ENCODE measurements at regions not wholly inside any gene's neighbourhood (a gene's known extent, or its start where the extent isn't known, plus 50 kb on each side); places are given as distances from the start of the nearest gene placed in this dataset.
A peak's percentile ranks its signal among the peaks of the same experiment; 100 is the strongest.

- Histone ChIP-seq H3K4me3 (ENCODE audit: low read depth, low read length) (no peak overlapping the region), H3K36me3 (ENCODE audit: control insufficient read depth, insufficient read depth, low read length) (no peaks in the 10 kb centered on the region), H3K27me3 (ENCODE audit: control insufficient read depth, insufficient read depth, low read length) (no peaks in the 10 kb centered on the region)
- DNase-seq (ENCODE audit: low read depth), result no peak
- POLR2A ChIA-PET, result no interaction called here
- CTCF ChIA-PET, result no interaction called here
- no peak for TF ChIP-seq CTCF (IDR thresholded peaks at IDR 0.05; ENCODE audit: insufficient read depth, low read depth, low read length)
Observed at GRCh38 chr10:53325066-53325465, 552.5 kb upstream of the MBL2 start.

DNA sequence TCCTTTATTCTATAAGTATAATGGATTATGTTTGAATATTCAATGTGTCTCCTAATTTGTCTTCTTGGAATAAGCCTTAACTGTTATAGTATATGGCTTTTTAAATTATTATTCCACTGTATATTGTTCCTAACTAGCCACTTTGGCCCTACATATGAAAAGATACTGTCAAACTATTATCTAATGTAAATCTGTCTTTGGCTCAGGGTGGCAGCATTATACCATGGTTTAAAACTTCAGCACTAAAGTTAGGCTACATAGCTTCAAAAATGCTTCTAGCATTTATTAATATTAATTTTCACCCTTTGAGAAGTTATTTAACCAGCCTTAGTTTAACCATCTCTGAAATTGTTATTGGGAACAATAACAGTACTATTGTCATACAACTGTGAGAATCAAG lies 543.1 kb upstream of the MBL2 start:
- no peak for DNase-seq (ENCODE audit: low read depth)
- no peak overlapping the region for H3K4me3 ChIP-seq (ENCODE audit: low read depth, low read length)
- POLR2A ChIA-PET, result no interaction called here
- CTCF ChIA-PET, result no interaction called here
- no peak for TF ChIP-seq CTCF (IDR thresholded peaks at IDR 0.05; ENCODE audit: insufficient read depth, low read depth, low read length)
- H3K36me3 ChIP-seq (ENCODE audit: control insufficient read depth, insufficient read depth, low read length), result no peaks in the 10 kb centered on the region
- no peaks in the 10 kb centered on the region for H3K27me3 ChIP-seq (ENCODE audit: control insufficient read depth, insufficient read depth, low read length)

GRCh38 chr10:53314876-53315275 lies 542.3 kb upstream of the MBL2 start:
- H3K4me3 ChIP-seq (ENCODE audit: low read depth, low read length), result no peak overlapping the region
- no peak for TF ChIP-seq CTCF (IDR thresholded peaks at IDR 0.05; ENCODE audit: insufficient read depth, low read depth, low read length)
- no peaks in the 10 kb centered on the region for H3K36me3 ChIP-seq (ENCODE audit: control insufficient read depth, insufficient read depth, low read length)
- H3K27me3 ChIP-seq (ENCODE audit: control insufficient read depth, insufficient read depth, low read length), result no peaks in the 10 kb centered on the region
- ChIA-PET POLR2A (no interaction called here), CTCF (interaction anchor here (0.9 kb wide), 1 partner anchor 14 kb away, joined by 4 read pairs; no protein-coding TSS in a partner anchor)
- peak; percentile 87 for DNase-seq (ENCODE audit: low read depth)

DNA sequence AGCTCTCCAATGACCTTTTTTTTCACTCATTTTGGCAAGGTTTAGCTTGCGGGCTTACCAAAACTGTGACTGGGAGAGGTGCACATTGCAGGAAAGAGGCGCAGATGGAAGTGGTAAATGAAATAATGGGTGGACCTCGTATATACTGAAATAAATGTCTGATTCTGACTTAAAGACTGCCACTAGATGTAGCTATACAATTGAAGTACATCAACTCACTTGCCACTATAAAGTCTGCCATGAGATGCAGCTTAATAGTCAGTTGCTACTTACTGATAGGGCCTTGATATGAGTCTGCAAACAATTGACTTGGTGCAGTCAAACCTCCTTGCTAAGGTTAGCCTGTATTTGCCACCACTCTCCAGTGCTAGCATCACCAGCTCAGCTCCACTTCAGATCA lies 525.9 kb upstream of the MBL2 start:
- DNase-seq (ENCODE audit: low read depth), result no peak
- Histone ChIP-seq H3K36me3 (ENCODE audit: control insufficient read depth, insufficient read depth, low read length) (no peaks in the 10 kb centered on the region), H3K27me3 (ENCODE audit: control insufficient read depth, insufficient read depth, low read length) (no peaks in the 10 kb centered on the region), H3K4me3 (ENCODE audit: low read depth, low read length) (no peak overlapping the region)
- POLR2A ChIA-PET, result no interaction called here
- CTCF ChIA-PET, result interaction anchor here (1.1 kb wide), 1 partner anchor 10 kb away, joined by 3 read pairs; no protein-coding TSS in a partner anchor
- no peak for TF ChIP-seq CTCF (IDR thresholded peaks at IDR 0.05; ENCODE audit: insufficient read depth, low read depth, low read length)

DNA sequence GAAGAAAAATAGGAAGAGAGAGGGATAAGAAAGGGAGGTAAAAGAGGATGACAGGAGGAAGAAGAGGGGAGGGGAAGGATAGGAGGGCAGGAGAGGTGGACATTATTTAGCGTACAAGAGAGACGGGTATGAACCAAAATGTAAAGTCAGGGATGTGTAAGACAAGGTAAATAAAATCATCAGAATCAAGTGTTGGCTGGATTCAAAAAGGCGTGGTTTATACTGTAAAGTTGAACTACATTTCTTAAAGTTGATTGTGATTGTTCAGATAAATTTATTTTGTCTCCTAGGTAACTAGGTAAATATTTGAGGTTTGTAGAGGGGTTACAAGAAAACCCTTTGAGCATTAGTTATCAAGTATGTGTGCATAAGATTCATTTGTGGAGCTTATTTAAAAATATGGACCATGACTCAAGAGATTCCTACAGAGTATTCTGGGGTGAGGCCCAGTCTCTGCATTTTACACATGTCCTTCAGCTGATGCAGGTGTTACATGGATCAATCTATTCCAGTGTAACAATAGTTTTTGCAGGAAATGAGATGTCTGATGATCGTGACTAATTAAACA lies 512.1 kb upstream of the MBL2 start:
- Histone ChIP-seq H3K27me3 (ENCODE audit: control insufficient read depth, insufficient read depth, low read length) (no peaks in the 10 kb centered on the region), H3K36me3 (ENCODE audit: control insufficient read depth, insufficient read depth, low read length) (no peaks in the 10 kb centered on the region), H3K4me3 (ENCODE audit: low read depth, low read length) (no peak overlapping the region)
- ChIA-PET CTCF (no interaction called here), POLR2A (no interaction called here)
- DNase-seq (ENCODE audit: low read depth), result no peak
- TF ChIP-seq CTCF (IDR thresholded peaks at IDR 0.05; ENCODE audit: insufficient read depth, low read depth, low read length), result no peak
